ENCODE measurements at regions not wholly inside any gene's neighbourhood (a gene's known extent, or its start where the extent isn't known, plus 50 kb on each side); places are given as distances from the start of the nearest gene placed in this dataset.

- H3K27ac ChIP-seq (ENCODE audit: low read depth, low read length): no peak overlapping the region
- no peaks in the 10 kb centered on the region for H3K36me3 ChIP-seq (ENCODE audit: control insufficient read depth in 5 of 5, insufficient read depth in 5 of 5, low read length in 5 of 5)
- no peak overlapping the region for H3K4me3 ChIP-seq (ENCODE audit: low read depth in 1 of 5, low read length in 5 of 5)
- H3K9ac ChIP-seq (ENCODE audit: low read length in 5 of 5): no peak overlapping the region
- H3K4me1 ChIP-seq (ENCODE audit: control insufficient read depth in 5 of 5, insufficient read depth in 5 of 5, low read length in 5 of 5): no peaks in the 10 kb centered on the region
- H3K27me3 ChIP-seq (ENCODE audit: control insufficient read depth in 5 of 5, insufficient read depth in 4 of 5, low read length in 5 of 5): peaks cover 2 to 15% (median 10%) of the 10 kb centered on the region in 5 donors
- peaks cover 0 to 7% (median 0%) of the 10 kb centered on the region in 5 donors for H3K9me3 ChIP-seq (ENCODE audit: control insufficient read depth in 5 of 5, low read length in 5 of 5)
Observed at GRCh38 chr16:86862595-86863280, 284.4 kb downstream of the FOXL1 start.

- Histone ChIP-seq H3K4me3 (ENCODE audit: low read depth in 1 of 5, low read length in 5 of 5) (no peak overlapping the region), H3K9ac (ENCODE audit: low read length in 5 of 5) (no peak overlapping the region), H3K36me3 (ENCODE audit: control insufficient read depth in 5 of 5, insufficient read depth in 5 of 5, low read length in 5 of 5) (no peaks in the 10 kb centered on the region), H3K27me3 (ENCODE audit: control insufficient read depth in 5 of 5, insufficient read depth in 4 of 5, low read length in 5 of 5) (peaks cover 2 to 12% (median 8%) of the 10 kb centered on the region in 5 donors), H3K9me3 (ENCODE audit: control insufficient read depth in 5 of 5, low read length in 5 of 5) (peaks cover 0 to 7% (median 0%) of the 10 kb centered on the region in 5 donors), H3K4me1 (ENCODE audit: control insufficient read depth in 5 of 5, insufficient read depth in 5 of 5, low read length in 5 of 5) (no peaks in the 10 kb centered on the region), H3K27ac (ENCODE audit: low read depth, low read length) (no peak overlapping the region)
Observed at GRCh38 chr16:86863609-86864008, 285.3 kb downstream of the FOXL1 start.

DNA sequence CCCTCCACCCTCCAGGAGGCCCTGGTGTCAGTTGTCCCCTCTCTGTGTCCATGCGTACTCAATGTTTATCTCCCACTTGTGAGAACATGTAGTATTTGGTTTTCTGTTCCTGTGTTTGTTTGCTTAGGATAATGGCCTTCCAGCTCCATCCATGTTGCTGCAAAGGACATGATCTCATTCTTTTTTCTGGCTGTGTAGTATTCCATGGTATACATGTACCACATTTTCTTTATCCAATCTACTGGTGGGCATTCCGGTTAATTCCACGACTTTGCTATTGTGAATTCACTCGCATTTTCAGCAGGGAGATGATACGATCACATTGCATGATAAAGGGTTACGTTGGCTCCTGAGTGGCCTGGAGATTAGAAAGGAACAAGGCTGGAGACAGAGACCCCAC is 286.2 kb downstream of the FOXL1 start:
- Histone ChIP-seq H3K9me3 (ENCODE audit: control insufficient read depth in 5 of 5, low read length in 5 of 5) (peaks cover 0 to 7% (median 0%) of the 10 kb centered on the region in 5 donors), H3K27ac (ENCODE audit: low read depth, low read length) (no peak overlapping the region), H3K27me3 (ENCODE audit: control insufficient read depth in 5 of 5, insufficient read depth in 4 of 5, low read length in 5 of 5) (peaks cover 9 to 17% (median 13%) of the 10 kb centered on the region in 5 donors), H3K9ac (ENCODE audit: low read length in 5 of 5) (no peak overlapping the region), H3K36me3 (ENCODE audit: control insufficient read depth in 5 of 5, insufficient read depth in 5 of 5, low read length in 5 of 5) (no peaks in the 10 kb centered on the region), H3K4me1 (ENCODE audit: control insufficient read depth in 5 of 5, insufficient read depth in 5 of 5, low read length in 5 of 5) (no peaks in the 10 kb centered on the region), H3K4me3 (ENCODE audit: low read depth in 1 of 5, low read length in 5 of 5) (no peak overlapping the region)

- Histone ChIP-seq H3K27ac (ENCODE audit: low read depth, low read length) (no peak overlapping the region), H3K9ac (ENCODE audit: low read length in 5 of 5) (no peak overlapping the region), H3K27me3 (ENCODE audit: control insufficient read depth in 5 of 5, insufficient read depth in 4 of 5, low read length in 5 of 5) (peaks cover 13 to 24% (median 21%) of the 10 kb centered on the region in 5 donors), H3K4me1 (ENCODE audit: control insufficient read depth in 5 of 5, insufficient read depth in 5 of 5, low read length in 5 of 5) (no peaks in the 10 kb centered on the region), H3K9me3 (ENCODE audit: control insufficient read depth in 5 of 5, low read length in 5 of 5) (peaks cover 0 to 5% (median 0%) of the 10 kb centered on the region in 5 donors), H3K36me3 (ENCODE audit: control insufficient read depth in 5 of 5, insufficient read depth in 5 of 5, low read length in 5 of 5) (no peaks in the 10 kb centered on the region), H3K4me3 (ENCODE audit: low read depth in 1 of 5, low read length in 5 of 5) (no peak overlapping the region)
Observed at GRCh38 chr16:86865851-86866662, 287.7 kb downstream of the FOXL1 start.

DNA sequence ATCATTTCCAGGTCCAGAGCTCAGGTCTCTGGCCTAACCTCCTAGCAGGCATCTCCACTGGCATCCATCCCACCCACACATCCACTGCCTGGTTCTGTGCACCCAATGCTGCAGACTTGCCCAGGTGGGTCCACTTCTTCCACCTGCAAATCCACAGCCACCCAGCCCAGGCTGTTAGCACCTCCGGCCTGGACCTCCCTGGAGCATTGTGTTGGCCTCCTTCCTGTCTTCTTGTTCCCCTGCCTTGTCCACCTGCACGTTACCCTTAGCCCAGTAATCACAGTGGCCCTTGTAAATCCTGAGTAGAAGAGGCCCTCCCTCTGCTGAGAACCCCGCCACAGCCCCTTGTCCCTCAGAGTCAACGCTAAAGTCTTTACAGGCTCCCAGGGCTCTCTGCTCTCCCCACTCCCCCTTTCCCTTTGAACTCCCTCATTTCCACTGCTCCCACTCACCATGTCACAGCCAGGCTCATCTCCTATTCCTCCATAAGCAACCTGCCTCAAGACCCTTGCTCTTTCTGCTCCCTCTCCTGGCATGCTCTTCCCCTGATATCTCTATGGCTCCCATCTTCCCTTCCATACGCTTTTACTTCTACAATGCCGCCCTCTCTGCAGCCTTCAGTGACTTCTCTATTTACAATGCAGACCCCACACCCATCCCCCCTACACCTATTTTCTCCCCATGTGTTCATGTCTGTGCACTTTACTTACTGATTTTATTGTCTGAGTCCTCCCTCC is 288.8 kb downstream of the FOXL1 start:
- H3K4me1 ChIP-seq (ENCODE audit: control insufficient read depth in 5 of 5, insufficient read depth in 5 of 5, low read length in 5 of 5): no peaks in the 10 kb centered on the region
- peaks cover 13 to 24% (median 22%) of the 10 kb centered on the region in 5 donors for H3K27me3 ChIP-seq (ENCODE audit: control insufficient read depth in 5 of 5, insufficient read depth in 4 of 5, low read length in 5 of 5)
- H3K4me3 ChIP-seq (ENCODE audit: low read depth in 1 of 5, low read length in 5 of 5): no peak overlapping the region
- no peaks in the 10 kb centered on the region for H3K36me3 ChIP-seq (ENCODE audit: control insufficient read depth in 5 of 5, insufficient read depth in 5 of 5, low read length in 5 of 5)
- no peak overlapping the region for H3K9ac ChIP-seq (ENCODE audit: low read length in 5 of 5)
- H3K9me3 ChIP-seq (ENCODE audit: control insufficient read depth in 5 of 5, low read length in 5 of 5): no peaks in the 10 kb centered on the region
- no peak overlapping the region for H3K27ac ChIP-seq (ENCODE audit: low read depth, low read length)

DNA sequence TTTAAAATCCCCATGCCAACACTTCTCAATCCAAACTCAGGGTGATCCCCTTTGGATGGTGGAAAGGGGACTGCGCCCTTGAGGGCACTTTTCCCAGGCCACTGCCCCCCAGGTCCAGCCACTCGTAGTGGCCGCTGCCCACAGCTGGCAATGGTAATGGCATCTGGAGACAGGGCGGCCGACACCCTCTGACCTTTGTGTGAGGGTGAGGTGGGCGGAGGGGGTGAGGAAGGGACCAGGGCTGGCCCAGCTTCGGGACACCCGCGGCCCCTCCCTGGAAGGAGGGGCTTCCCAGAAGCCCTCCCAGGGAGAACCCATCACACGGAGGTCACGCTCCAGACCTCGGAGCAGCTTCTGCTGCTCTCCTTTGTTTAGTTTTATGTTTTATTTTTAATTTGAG is 289.7 kb downstream of the FOXL1 start:
- H3K9ac ChIP-seq (ENCODE audit: low read length in 5 of 5): no peak overlapping the region
- no peak overlapping the region for H3K27ac ChIP-seq (ENCODE audit: low read depth, low read length)
- H3K36me3 ChIP-seq (ENCODE audit: control insufficient read depth in 5 of 5, insufficient read depth in 5 of 5, low read length in 5 of 5): no peaks in the 10 kb centered on the region
- H3K4me3 ChIP-seq (ENCODE audit: low read depth in 1 of 5, low read length in 5 of 5): no peak overlapping the region
- peaks cover 0 to 4% (median 3%) of the 10 kb centered on the region in 5 donors for H3K9me3 ChIP-seq (ENCODE audit: control insufficient read depth in 5 of 5, low read length in 5 of 5)
- H3K4me1 ChIP-seq (ENCODE audit: control insufficient read depth in 5 of 5, insufficient read depth in 5 of 5, low read length in 5 of 5): no peaks in the 10 kb centered on the region
- peaks cover 13 to 28% (median 22%) of the 10 kb centered on the region in 5 donors for H3K27me3 ChIP-seq (ENCODE audit: control insufficient read depth in 5 of 5, insufficient read depth in 4 of 5, low read length in 5 of 5)

DNA sequence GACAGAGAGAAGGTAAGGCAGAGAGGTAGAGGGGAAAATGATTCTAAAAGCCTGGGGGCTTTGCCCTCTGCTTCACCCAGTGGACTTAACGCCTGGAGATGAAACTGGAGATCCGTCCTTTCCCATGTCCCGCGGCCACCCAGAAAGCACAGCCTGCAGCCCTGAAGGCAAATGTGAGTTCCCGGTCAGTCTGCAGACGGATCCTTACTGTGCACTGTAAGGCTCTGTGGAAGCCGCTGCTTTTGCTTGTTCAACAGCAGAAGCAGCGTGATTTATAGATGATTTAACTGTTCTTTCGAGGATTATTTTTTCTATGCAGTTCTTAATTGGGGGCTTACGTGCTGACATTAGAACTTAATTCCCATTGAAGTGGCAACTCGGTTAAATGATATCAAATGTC is 290.4 kb downstream of the FOXL1 start:
- peaks cover 11 to 27% (median 22%) of the 10 kb centered on the region in 5 donors for H3K27me3 ChIP-seq (ENCODE audit: control insufficient read depth in 5 of 5, insufficient read depth in 4 of 5, low read length in 5 of 5)
- H3K4me3 ChIP-seq (ENCODE audit: low read depth in 1 of 5, low read length in 5 of 5): no peak overlapping the region
- H3K36me3 ChIP-seq (ENCODE audit: control insufficient read depth in 5 of 5, insufficient read depth in 5 of 5, low read length in 5 of 5): no peaks in the 10 kb centered on the region
- peaks cover 0 to 5% (median 5%) of the 10 kb centered on the region in 5 donors for H3K9me3 ChIP-seq (ENCODE audit: control insufficient read depth in 5 of 5, low read length in 5 of 5)
- no peaks in the 10 kb centered on the region for H3K4me1 ChIP-seq (ENCODE audit: control insufficient read depth in 5 of 5, insufficient read depth in 5 of 5, low read length in 5 of 5)
- H3K9ac ChIP-seq (ENCODE audit: low read length in 5 of 5): no peak overlapping the region
- H3K27ac ChIP-seq (ENCODE audit: low read depth, low read length): no peak overlapping the region

GRCh38 chr16:86869288-86870022 is 291.1 kb downstream of the FOXL1 start:
- Histone ChIP-seq H3K9me3 (ENCODE audit: control insufficient read depth in 5 of 5, low read length in 5 of 5) (peaks cover 0 to 5% (median 5%) of the 10 kb centered on the region in 5 donors), H3K27me3 (ENCODE audit: control insufficient read depth in 5 of 5, insufficient read depth in 4 of 5, low read length in 5 of 5) (peaks cover 11 to 30% (median 22%) of the 10 kb centered on the region in 5 donors), H3K27ac (ENCODE audit: low read depth, low read length) (no peak overlapping the region), H3K4me1 (ENCODE audit: control insufficient read depth in 5 of 5, insufficient read depth in 5 of 5, low read length in 5 of 5) (no peaks in the 10 kb centered on the region), H3K4me3 (ENCODE audit: low read depth in 1 of 5, low read length in 5 of 5) (no peak overlapping the region), H3K9ac (ENCODE audit: low read length in 5 of 5) (no peak overlapping the region), H3K36me3 (ENCODE audit: control insufficient read depth in 5 of 5, insufficient read depth in 5 of 5, low read length in 5 of 5) (no peaks in the 10 kb centered on the region)

DNA sequence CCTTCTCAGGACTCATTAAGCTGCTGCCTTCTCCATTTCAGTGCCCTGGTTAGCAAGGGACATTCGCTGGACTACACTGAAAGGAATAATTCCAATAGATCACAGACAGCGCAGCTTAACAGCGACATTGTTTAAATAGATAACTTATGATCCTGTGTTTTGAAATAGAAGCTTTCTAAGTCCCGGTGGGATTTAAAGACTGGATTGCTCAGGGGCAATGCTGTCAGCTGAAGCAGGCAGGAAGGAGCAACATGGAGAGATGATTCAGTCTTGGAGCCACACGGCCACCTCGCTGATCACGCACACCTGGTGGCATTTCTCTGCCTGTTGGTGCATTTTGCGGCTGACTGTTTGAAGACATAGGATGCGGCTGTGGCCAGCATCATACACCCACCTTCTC is 292.0 kb downstream of the FOXL1 start:
- peaks cover 11 to 36% (median 22%) of the 10 kb centered on the region in 5 donors for H3K27me3 ChIP-seq (ENCODE audit: control insufficient read depth in 5 of 5, insufficient read depth in 4 of 5, low read length in 5 of 5)

More for the DNA sequence above, 292.0 kb downstream of the FOXL1 start:
- Histone ChIP-seq H3K9me3 (ENCODE audit: control insufficient read depth in 5 of 5, low read length in 5 of 5) (peaks cover 0 to 7% (median 5%) of the 10 kb centered on the region in 5 donors), H3K27ac (ENCODE audit: low read depth, low read length) (no peak overlapping the region), H3K4me1 (ENCODE audit: control insufficient read depth in 5 of 5, insufficient read depth in 5 of 5, low read length in 5 of 5) (no peaks in the 10 kb centered on the region), H3K36me3 (ENCODE audit: control insufficient read depth in 5 of 5, insufficient read depth in 5 of 5, low read length in 5 of 5) (no peaks in the 10 kb centered on the region), H3K9ac (ENCODE audit: low read length in 5 of 5) (no peak overlapping the region), H3K4me3 (ENCODE audit: low read depth in 1 of 5, low read length in 5 of 5) (no peak overlapping the region)
